ENCODE measurements at regions not wholly inside any gene's neighbourhood (a gene's known extent, or its start where the extent isn't known, plus 50 kb on each side); places are given as distances from the start of the nearest gene placed in this dataset.

- Histone ChIP-seq H3K4me1 (ENCODE audit: insufficient read depth) (no peaks in the 10 kb centered on the region), H3K4me2 (no peak overlapping the region), H4K20me1 (replicated peaks; ENCODE audit: insufficient read depth) (no peaks in the 10 kb centered on the region), H3K9me2 (ENCODE audit: insufficient read depth) (peaks cover 3% of the 10 kb centered on the region; the same call in 1 of the 2 replicates), H3K27ac (ENCODE audit: low read depth) (no peak overlapping the region), H3K4me3 (no peak overlapping the region), H3K79me2 (replicated peaks; ENCODE audit: insufficient read depth) (no peaks in the 10 kb centered on the region), H3F3A (replicated peaks; ENCODE audit: low read depth) (no peaks in the 10 kb centered on the region), H3K27me3 (ENCODE audit: insufficient read depth) (no peaks in the 10 kb centered on the region), H2AFZ (no peak overlapping the region), H3K36me3 (ENCODE audit: insufficient read depth) (no peaks in the 10 kb centered on the region)
- no peaks in the 10 kb centered on the region; the same call in 2 of the 3 replicates for H3K9me3 Mint-ChIP-seq
- H3K27me3 Mint-ChIP-seq (ENCODE audit: insufficient read depth, low read depth, poor library complexity) = peaks cover 3% of the 10 kb centered on the region
- no peak overlapping the region for H3K4me3 Mint-ChIP-seq
- no peaks in the 10 kb centered on the region for H3K36me3 Mint-ChIP-seq (ENCODE audit: low read depth)
- ATAC-seq = no peak
- peaks cover 13% of the 10 kb centered on the region for H3K4me1 Mint-ChIP-seq
- H3K27ac Mint-ChIP-seq = no peak overlapping the region
- DNase-seq (ENCODE audit: low spot score) = no peak
- no peak for TF ChIP-seq EZH2 (IDR thresholded peaks at IDR 0.05; ENCODE audit: low read depth, unreplicated experiment)
- no peak for TF ChIP-seq ZNF114 (CRISPR knock-in tag; IDR thresholded peaks at IDR 0.05)
- TF ChIP-seq EZH2phosphoT487 (IDR thresholded peaks at IDR 0.05; ENCODE audit: unreplicated experiment) = no peak
- no peak for TF ChIP-seq STAT1 (IDR thresholded peaks at IDR 0.05; ENCODE audit: unreplicated experiment)
- no peak for TF ChIP-seq ETS1 (IDR thresholded peaks at IDR 0.05)
- TF ChIP-seq POLR2AphosphoS5 (IDR thresholded peaks at IDR 0.05; ENCODE audit: low read depth) = no peak
- TF ChIP-seq, protein P1, sequence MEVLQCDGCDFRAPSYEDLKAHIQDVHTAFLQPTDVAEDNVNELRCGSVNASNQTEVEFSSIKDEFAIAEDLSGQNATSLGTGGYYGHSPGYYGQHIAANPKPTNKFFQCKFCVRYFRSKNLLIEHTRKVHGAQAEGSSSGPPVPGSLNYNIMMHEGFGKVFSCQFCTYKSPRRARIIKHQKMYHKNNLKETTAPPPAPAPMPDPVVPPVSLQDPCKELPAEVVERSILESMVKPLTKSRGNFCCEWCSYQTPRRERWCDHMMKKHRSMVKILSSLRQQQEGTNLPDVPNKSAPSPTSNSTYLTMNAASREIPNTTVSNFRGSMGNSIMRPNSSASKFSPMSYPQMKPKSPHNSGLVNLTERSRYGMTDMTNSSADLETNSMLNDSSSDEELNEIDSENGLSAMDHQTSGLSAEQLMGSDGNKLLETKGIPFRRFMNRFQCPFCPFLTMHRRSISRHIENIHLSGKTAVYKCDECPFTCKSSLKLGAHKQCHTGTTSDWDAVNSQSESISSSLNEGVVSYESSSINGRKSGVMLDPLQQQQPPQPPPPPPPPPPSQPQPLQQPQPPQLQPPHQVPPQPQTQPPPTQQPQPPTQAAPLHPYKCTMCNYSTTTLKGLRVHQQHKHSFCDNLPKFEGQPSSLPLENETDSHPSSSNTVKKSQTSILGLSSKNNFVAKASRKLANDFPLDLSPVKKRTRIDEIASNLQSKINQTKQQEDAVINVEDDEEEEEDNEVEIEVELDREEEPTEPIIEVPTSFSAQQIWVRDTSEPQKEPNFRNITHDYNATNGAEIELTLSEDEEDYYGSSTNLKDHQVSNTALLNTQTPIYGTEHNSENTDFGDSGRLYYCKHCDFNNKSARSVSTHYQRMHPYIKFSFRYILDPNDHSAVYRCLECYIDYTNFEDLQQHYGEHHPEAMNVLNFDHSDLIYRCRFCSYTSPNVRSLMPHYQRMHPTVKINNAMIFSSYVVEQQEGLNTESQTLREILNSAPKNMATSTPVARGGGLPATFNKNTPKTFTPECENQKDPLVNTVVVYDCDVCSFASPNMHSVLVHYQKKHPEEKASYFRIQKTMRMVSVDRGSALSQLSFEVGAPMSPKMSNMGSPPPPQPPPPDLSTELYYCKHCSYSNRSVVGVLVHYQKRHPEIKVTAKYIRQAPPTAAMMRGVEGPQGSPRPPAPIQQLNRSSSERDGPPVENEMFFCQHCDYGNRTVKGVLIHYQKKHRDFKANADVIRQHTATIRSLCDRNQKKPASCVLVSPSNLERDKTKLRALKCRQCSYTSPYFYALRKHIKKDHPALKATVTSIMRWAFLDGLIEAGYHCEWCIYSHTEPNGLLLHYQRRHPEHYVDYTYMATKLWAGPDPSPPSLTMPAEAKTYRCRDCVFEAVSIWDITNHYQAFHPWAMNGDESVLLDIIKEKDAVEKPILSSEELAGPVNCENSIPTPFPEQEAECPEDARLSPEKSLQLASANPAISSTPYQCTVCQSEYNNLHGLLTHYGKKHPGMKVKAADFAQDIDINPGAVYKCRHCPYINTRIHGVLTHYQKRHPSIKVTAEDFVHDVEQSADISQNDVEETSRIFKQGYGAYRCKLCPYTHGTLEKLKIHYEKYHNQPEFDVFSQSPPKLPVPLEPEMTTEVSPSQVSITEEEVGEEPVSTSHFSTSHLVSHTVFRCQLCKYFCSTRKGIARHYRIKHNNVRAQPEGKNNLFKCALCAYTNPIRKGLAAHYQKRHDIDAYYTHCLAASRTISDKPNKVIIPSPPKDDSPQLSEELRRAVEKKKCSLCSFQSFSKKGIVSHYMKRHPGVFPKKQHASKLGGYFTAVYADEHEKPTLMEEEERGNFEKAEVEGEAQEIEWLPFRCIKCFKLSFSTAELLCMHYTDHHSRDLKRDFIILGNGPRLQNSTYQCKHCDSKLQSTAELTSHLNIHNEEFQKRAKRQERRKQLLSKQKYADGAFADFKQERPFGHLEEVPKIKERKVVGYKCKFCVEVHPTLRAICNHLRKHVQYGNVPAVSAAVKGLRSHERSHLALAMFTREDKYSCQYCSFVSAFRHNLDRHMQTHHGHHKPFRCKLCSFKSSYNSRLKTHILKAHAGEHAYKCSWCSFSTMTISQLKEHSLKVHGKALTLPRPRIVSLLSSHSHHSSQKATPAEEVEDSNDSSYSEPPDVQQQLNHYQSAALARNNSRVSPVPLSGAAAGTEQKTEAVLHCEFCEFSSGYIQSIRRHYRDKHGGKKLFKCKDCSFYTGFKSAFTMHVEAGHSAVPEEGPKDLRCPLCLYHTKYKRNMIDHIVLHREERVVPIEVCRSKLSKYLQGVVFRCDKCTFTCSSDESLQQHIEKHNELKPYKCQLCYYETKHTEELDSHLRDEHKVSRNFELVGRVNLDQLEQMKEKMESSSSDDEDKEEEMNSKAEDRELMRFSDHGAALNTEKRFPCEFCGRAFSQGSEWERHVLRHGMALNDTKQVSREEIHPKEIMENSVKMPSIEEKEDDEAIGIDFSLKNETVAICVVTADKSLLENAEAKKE (CRISPR knock-in tag; IDR thresholded peaks at IDR 0.05) = no peak
- TF ChIP-seq JUNB (IDR thresholded peaks at IDR 0.05; ENCODE audit: unreplicated experiment) = no peak
- no peak for TF ChIP-seq ZNF331 (CRISPR knock-in tag; IDR thresholded peaks at IDR 0.05; ENCODE audit: low read depth)
- no peak for TF ChIP-seq REST (IDR thresholded peaks at IDR 0.05; ENCODE audit: unreplicated experiment)
- no peak for TF ChIP-seq CTCF (conservative IDR thresholded peaks at IDR 0.05; ENCODE audit: low read depth in 2 of 2)
- TF ChIP-seq CREB1 (CRISPR knock-in tag; IDR thresholded peaks at IDR 0.05; ENCODE audit: low read depth) = no peak
- TF ChIP-seq NANOG (IDR thresholded peaks at IDR 0.05; ENCODE audit: borderline replicate concordance) = no peak
These were observed 203.4 kb upstream of the RAB4A start for GRCh38 chr1:229067546-229067945.

Data from GM23338 (cell line).